ENCODE measurements at regions not wholly inside any gene's neighbourhood (a gene's known extent, or its start where the extent isn't known, plus 50 kb on each side); places are given as distances from the start of the nearest gene placed in this dataset.

DNA sequence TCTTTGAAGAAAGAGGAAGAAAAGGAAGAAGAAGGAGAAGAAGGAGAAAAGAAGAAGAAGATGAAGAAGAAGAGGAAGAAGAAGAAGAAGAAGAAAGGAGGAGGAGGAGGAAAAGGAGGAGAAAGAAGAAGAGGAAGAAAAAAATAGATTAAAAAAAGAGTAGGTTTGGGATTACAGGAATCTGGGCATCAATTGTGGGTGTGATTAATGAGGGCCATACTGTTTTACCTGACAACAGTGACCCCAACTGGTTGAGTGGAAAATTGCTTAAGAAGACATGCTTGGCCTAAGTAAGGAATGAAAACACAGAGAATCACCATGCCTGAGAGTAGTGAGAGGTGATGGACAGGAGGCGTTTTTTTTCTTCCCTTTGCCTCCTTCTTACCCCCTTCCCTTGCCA is 114.6 kb downstream of the FAM170A start:
- peak; percentile 79 for TF ChIP-seq HOXB5 (CRISPR knock-in tag; IDR thresholded peaks at IDR 0.05)
- TF ChIP-seq EHF (CRISPR knock-in tag; IDR thresholded peaks at IDR 0.05): no peak
- TF ChIP-seq RAD21 (conservative IDR thresholded peaks at IDR 0.05 in 1 of 2, IDR thresholded peaks at IDR 0.05 in 1 of 2): peak; percentile 41 to 57

DNA sequence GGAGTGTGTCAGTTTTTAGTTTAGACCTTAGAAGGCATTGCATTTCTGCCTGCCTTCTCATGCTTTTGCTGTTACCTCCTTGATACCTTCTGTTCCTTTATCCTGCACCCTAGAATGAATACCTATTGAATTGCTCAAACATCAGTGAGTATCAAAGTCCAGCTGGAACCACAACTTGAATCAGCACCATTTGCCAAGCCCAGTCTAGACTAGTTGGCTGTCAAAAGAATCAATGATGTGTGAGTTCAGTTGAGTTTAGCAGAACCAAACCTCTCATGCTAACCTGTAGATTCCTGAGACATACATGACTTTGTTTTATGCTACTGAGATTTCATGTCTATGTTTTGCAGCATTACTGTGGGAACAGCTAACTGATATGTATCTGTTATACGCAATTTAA is 116.6 kb downstream of the FAM170A start:
- DNase-seq (ENCODE audit: low read depth in 1 of 2, low spot score in 1 of 2) (no peak), ATAC-seq (no peak), FAIRE-seq (no peak)
- Histone ChIP-seq H3K4me1 (no peaks in the 10 kb centered on the region), H3K9me3 (no peaks in the 10 kb centered on the region), H3K27ac (no peak overlapping the region), H3K4me2 (no peak overlapping the region), H3K4me3 (no peak overlapping the region)
- 50% methylated on average over 1 of the region's 1 CpG for WGBS (ENCODE audit: missing lambda C conversion rate)
- POLR2A ChIA-PET: no interaction called here
- TF ChIP-seq RNF2 (IDR thresholded peaks at IDR 0.05; ENCODE audit: borderline replicate concordance, low read depth) (no peak), HOXB13 (CRISPR knock-in tag; IDR thresholded peaks at IDR 0.05; ENCODE audit: low read depth) (no peak)
- TF ChIP-seq, protein P1, sequence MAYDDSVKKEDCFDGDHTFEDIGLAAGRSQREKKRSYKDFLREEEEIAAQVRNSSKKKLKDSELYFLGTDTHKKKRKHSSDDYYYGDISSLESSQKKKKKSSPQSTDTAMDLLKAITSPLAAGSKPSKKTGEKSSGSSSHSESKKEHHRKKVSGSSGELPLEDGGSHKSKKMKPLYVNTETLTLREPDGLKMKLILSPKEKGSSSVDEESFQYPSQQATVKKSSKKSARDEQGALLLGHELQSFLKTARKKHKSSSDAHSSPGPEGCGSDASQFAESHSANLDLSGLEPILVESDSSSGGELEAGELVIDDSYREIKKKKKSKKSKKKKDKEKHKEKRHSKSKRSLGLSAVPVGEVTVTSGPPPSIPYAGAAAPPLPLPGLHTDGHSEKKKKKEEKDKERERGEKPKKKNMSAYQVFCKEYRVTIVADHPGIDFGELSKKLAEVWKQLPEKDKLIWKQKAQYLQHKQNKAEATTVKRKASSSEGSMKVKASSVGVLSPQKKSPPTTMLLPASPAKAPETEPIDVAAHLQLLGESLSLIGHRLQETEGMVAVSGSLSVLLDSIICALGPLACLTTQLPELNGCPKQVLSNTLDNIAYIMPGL (CRISPR knock-in tag; IDR thresholded peaks at IDR 0.05; ENCODE audit: borderline replicate concordance): no peak
- CTCF ChIA-PET: interaction anchor here (1.2 to 1.3 kb wide), 2 partner anchors 9 to 10 kb away, joined by 3 to 4 read pairs; no protein-coding TSS in a partner anchor

More for the DNA sequence above, 114.6 kb downstream of the FAM170A start:
- no peak overlapping the region for H3K4me3 ChIP-seq
- no peaks in the 10 kb centered on the region for H3K4me1 ChIP-seq
- H3K27ac ChIP-seq: no peak overlapping the region
- H3K9me3 ChIP-seq: no peaks in the 10 kb centered on the region
- peak; percentile 68 to 85; a peak in 4 of 6 replicates for ATAC-seq
- CTCF ChIA-PET: no interaction called here
- FAIRE-seq: no peak
- DNase-seq (ENCODE audit: low read depth in 1 of 2, low spot score in 1 of 2): peak; percentile 6 to 65
- 0% methylated on average over 1 of the region's 1 CpG for WGBS (ENCODE audit: missing lambda C conversion rate)
- POLR2A ChIA-PET: no interaction called here
- no peak overlapping the region for H3K4me2 ChIP-seq

DNA sequence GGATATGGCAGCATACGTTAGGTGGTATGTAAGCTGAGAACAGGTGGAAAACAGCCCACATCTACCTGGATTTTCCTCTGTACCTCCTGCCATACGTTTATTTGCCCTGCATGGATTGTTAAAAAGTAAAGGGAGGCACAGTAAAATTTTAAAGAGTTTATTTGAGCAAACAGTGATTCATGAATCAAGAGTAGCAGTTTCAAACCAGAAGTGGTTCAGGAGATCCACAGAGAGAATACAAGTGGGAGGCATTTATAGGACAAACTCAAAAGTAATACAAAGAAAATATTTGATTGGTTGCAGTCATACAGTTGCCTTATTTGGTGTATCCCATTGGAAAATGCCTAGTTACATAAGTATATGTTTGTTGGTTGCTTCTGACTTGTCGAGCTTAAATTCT is 117.6 kb downstream of the FAM170A start:
- no peak overlapping the region for H3K27ac ChIP-seq
- H3K9me3 ChIP-seq: no peaks in the 10 kb centered on the region
- TF ChIP-seq, protein P2, sequence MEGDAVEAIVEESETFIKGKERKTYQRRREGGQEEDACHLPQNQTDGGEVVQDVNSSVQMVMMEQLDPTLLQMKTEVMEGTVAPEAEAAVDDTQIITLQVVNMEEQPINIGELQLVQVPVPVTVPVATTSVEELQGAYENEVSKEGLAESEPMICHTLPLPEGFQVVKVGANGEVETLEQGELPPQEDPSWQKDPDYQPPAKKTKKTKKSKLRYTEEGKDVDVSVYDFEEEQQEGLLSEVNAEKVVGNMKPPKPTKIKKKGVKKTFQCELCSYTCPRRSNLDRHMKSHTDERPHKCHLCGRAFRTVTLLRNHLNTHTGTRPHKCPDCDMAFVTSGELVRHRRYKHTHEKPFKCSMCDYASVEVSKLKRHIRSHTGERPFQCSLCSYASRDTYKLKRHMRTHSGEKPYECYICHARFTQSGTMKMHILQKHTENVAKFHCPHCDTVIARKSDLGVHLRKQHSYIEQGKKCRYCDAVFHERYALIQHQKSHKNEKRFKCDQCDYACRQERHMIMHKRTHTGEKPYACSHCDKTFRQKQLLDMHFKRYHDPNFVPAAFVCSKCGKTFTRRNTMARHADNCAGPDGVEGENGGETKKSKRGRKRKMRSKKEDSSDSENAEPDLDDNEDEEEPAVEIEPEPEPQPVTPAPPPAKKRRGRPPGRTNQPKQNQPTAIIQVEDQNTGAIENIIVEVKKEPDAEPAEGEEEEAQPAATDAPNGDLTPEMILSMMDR (IDR thresholded peaks at IDR 0.05): no peak
- TF ChIP-seq TP53 (CRISPR knock-in tag; IDR thresholded peaks at IDR 0.05) (no peak), MYC (IDR thresholded peaks at IDR 0.05; ENCODE audit: borderline replicate concordance, low read length) (no peak), EP300 (IDR thresholded peaks at IDR 0.05) (no peak), NR3C1 (IDR thresholded peaks at IDR 0.05) (no peak), GATA3 (IDR thresholded peaks at IDR 0.05; ENCODE audit: borderline replicate concordance) (no peak), RNF2 (IDR thresholded peaks at IDR 0.05; ENCODE audit: borderline replicate concordance, low read depth) (no peak), CBX8 (IDR thresholded peaks at IDR 0.05) (no peak)
- TF ChIP-seq, protein P3, sequence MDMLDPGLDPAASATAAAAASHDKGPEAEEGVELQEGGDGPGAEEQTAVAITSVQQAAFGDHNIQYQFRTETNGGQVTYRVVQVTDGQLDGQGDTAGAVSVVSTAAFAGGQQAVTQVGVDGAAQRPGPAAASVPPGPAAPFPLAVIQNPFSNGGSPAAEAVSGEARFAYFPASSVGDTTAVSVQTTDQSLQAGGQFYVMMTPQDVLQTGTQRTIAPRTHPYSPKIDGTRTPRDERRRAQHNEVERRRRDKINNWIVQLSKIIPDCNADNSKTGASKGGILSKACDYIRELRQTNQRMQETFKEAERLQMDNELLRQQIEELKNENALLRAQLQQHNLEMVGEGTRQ (IDR thresholded peaks at IDR 0.05): no peak
- TF ChIP-seq, protein P1 (CRISPR knock-in tag; IDR thresholded peaks at IDR 0.05; ENCODE audit: borderline replicate concordance): no peak
- ChIA-PET POLR2A (no interaction called here), CTCF (interaction anchor here (1.2 to 1.3 kb wide), 2 partner anchors 9 to 10 kb away, joined by 3 to 4 read pairs; no protein-coding TSS in a partner anchor)
- no peak for DNase-seq (ENCODE audit: low read depth in 1 of 2, low spot score in 1 of 2)
- H3K4me1 ChIP-seq: no peaks in the 10 kb centered on the region
- no peak overlapping the region for H3K4me3 ChIP-seq
- WGBS (ENCODE audit: missing lambda C conversion rate): 3% methylated on average over 3 of the region's 3 CpGs
- FAIRE-seq: no peak
- ATAC-seq: no peak
- no peak overlapping the region for H3K4me2 ChIP-seq

Data from A549 (cell line).